ENCODE measurements at regions not wholly inside any gene's neighbourhood (a gene's known extent, or its start where the extent isn't known, plus 50 kb on each side); places are given as distances from the start of the nearest gene placed in this dataset.

GRCh38 chr1:218494449-218494852 is 149.3 kb downstream of the TGFB2 start:
- in situ Hi-C loops (cut with MboI; ENCODE audit: low sequenced_read_pairs): no loop called here

GRCh38 chr1:218495931-218496330 is 150.8 kb downstream of the TGFB2 start:
- in situ Hi-C loops (cut with MboI; ENCODE audit: low sequenced_read_pairs): no loop called here

DNA sequence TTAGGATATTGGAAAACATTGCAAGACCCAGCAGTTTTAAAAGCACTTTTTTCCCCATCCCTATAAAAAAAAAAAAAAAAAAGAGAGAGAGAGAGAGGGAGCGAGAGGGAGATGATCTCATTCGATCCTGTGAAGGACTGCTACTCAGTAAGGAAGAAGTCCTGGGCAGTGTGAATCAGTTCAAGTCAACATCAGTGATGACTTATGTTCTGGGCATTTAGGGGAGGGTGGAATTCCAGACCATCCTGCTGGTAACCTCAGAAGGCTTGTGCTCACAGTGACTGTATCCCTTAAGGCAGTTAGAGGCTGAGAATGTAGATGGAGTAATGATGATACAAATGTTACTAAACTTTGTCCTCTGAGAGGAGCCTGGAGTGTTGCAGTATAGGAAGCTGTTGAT is 151.4 kb downstream of the TGFB2 start:
- in situ Hi-C loops (cut with MboI; ENCODE audit: low sequenced_read_pairs): no loop called here

GRCh38 chr1:218498056-218498938 is 153.2 kb downstream of the TGFB2 start:
- in situ Hi-C loops (cut with MboI; ENCODE audit: low sequenced_read_pairs): no loop called here

GRCh38 chr1:218499011-218499691 is 154.0 kb downstream of the TGFB2 start:
- in situ Hi-C loops (cut with MboI; ENCODE audit: low sequenced_read_pairs): no loop called here

GRCh38 chr1:218499911-218500310 is 154.8 kb downstream of the TGFB2 start:
- in situ Hi-C loops (cut with MboI; ENCODE audit: low sequenced_read_pairs): loop anchor here (25.0 kb wide), 1 partner anchor 163 kb away; the partner anchor contains the start of gene TGFB2

- in situ Hi-C loops (cut with MboI; ENCODE audit: low sequenced_read_pairs): loop anchor here (25.0 kb wide), 1 partner anchor 164 kb away; the partner anchor contains the start of gene TGFB2
Measured at GRCh38 chr1:218501161-218501560, 156.0 kb downstream of the TGFB2 start.

DNA sequence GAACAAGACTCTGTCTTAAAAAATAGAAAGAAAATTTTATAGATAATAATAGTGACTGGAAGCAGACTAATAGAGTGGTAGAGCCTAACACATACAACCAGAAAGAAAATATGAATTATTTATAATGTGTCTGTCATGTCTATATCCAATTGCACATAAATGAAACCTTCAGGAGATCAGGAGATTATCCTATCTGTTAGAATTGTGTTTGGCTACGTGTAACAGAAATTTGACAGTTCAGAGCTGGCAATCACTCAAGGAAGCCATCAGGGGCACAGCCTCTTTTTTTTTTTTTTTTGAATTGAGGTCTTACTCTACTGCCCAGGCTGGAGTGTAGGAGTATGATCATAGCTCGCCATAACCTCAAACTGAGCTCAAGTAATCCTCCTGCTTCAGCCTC is 157.2 kb downstream of the TGFB2 start:
- in situ Hi-C loops (cut with MboI; ENCODE audit: low sequenced_read_pairs): loop anchor here (25.0 kb wide), 1 partner anchor 165 kb away; the partner anchor contains the start of gene TGFB2

DNA sequence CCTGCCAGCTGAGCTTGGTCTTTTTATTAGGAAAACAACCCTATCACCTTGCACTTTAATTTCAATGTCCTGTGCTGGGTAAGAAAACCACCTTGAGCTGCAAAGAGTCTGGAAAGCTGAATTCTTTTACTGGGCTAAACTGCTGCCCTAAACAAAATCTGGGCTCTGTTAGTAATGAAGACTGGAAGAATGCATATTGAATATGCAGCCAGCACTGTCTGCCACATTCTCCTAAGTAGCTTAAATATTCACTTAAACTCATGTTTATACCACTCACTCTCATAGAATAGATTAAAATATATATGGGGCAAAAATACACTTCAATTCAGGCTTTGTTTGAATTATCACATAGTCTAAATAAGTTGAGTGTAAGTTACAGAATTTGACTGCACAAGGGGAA is 158.0 kb downstream of the TGFB2 start:
- in situ Hi-C loops (cut with MboI; ENCODE audit: low sequenced_read_pairs): loop anchor here (25.0 kb wide), 1 partner anchor 166 kb away; the partner anchor contains the start of gene TGFB2

DNA sequence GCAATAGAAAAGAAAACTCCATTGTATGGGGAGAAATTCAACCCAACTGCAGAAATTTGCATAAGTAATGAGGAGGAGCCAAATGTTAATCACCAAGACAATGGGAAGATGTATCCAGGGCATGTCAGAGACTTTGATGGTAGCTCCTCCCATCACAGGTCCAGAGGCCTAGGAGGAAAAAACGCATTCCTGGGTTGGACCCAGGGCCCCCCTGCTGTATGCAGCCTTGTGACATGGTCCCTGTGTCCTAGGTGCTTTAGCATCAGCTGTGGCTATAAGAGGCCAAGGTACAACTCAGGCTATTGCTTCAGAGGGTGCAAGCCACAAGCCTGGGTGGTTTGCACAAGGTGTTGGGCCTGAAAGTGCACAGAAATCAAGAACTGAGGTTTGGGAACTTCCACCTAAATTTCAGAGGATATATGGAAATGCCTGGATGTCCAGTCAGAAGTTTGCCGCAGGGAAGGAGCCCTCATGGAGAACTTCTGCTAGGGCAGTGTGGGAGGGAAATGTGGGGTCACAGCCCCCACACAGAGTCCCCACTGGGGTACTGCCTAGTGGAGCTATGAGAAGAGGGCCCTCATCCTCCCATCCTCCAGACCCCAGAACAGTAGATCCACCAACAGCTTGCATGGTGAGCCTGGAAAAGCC is 162.3 kb downstream of the TGFB2 start:
- in situ Hi-C loops (cut with MboI; ENCODE audit: low sequenced_read_pairs): loop anchor here (25.0 kb wide), 1 partner anchor 170 kb away; the partner anchor contains the start of gene TGFB2

DNA sequence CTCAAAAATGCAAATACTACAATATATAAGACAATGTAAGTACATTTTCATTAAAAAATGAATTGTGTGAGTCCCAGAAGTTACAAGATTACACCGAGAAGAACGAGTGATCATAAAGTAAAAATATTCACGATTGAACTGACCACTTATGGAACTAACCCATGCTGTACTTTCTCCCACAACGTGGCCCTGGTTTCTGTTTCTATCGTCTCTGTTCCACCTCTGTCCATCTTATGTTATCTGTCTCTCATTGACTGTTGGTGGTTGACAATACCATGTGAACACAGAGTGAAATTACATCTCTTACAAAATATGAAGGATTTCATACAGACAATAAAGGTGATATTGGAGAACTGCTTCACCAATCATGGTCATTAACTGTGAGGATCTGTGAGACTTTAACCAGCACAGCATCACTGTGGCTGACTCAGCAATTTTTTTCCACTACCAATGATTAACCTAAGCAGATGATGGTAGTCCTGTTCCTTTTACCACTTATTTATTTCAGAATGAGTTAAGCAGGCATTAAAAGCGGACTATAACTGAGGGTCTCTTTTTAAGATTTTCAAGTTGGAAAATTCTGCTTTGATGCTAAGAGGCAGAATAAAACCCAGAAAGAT is 165.1 kb downstream of the TGFB2 start:
- in situ Hi-C loops (cut with MboI; ENCODE audit: low sequenced_read_pairs): loop anchor here (25.0 kb wide), 1 partner anchor 173 kb away; the partner anchor contains the start of gene TGFB2

GRCh38 chr1:218513328-218513727 is 168.2 kb downstream of the TGFB2 start:
- in situ Hi-C loops (cut with MboI; ENCODE audit: low sequenced_read_pairs): loop anchor here (25.0 kb wide), 1 partner anchor 176 kb away; the partner anchor contains the start of gene TGFB2

DNA sequence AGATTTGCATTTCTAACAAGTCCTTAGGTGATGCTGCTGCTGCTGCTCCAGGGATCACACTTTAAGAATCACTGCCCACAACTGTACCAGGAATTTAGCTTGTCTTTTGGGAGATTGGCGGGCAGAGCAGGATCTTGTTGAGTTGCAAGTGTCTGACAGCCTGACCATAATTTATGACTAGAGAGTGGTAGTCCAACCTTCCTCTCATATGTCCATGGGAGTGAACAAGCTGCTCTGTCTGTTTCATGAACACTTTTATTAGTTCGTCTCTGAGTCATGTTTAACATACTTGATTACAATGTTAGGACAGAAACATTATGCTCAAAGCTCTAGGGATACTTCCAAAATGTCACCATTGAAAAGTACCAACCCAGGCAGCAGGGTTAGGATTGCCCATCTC is 169.6 kb downstream of the TGFB2 start:
- in situ Hi-C loops (cut with MboI; ENCODE audit: low sequenced_read_pairs): loop anchor here (25.0 kb wide), 1 partner anchor 177 kb away; the partner anchor contains the start of gene TGFB2

DNA sequence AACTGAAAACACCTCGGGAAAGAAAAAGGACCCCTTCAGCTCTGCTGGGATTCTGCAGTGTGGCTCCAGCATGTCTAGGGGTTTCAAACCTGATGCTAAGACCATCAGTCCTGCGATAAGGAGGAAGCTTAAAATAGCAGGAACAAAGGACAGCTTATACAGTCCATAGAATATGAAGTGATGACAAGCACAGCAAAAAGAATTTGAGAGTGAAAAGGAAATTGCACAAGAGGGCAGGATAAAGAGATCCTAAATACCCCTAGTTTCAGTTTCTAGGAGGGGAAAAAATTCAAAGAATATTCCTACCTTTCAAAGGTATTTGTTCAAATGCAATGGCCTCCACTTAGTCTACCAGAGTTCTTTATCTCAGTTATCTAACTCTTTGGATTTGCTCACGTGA is 171.4 kb downstream of the TGFB2 start:
- in situ Hi-C loops (cut with MboI; ENCODE audit: low sequenced_read_pairs): loop anchor here (25.0 kb wide), 1 partner anchor 179 kb away; the partner anchor contains the start of gene TGFB2

GRCh38 chr1:218517459-218517858 is 172.3 kb downstream of the TGFB2 start:
- in situ Hi-C loops (cut with MboI; ENCODE audit: low sequenced_read_pairs): loop anchor here (25.0 kb wide), 1 partner anchor 180 kb away; the partner anchor contains the start of gene TGFB2

GRCh38 chr1:218518216-218518740 is 173.1 kb downstream of the TGFB2 start:
- in situ Hi-C loops (cut with MboI; ENCODE audit: low sequenced_read_pairs): loop anchor here (25.0 kb wide), 1 partner anchor 181 kb away; the partner anchor contains the start of gene TGFB2

- in situ Hi-C loops (cut with MboI; ENCODE audit: low sequenced_read_pairs): loop anchor here (25.0 kb wide), 1 partner anchor 183 kb away; the partner anchor contains the start of gene TGFB2
Measured at GRCh38 chr1:218520646-218521045, 175.5 kb downstream of the TGFB2 start.

- in situ Hi-C loops (cut with MboI; ENCODE audit: low sequenced_read_pairs): loop anchor here (25.0 kb wide), 1 partner anchor 184 kb away; the partner anchor contains the start of gene TGFB2
Measured at GRCh38 chr1:218521414-218522169, 176.5 kb downstream of the TGFB2 start.

- in situ Hi-C loops (cut with MboI; ENCODE audit: low sequenced_read_pairs): loop anchor here (25.0 kb wide), 1 partner anchor 187 kb away; the partner anchor contains the start of gene TGFB2
Measured at GRCh38 chr1:218524526-218524925, 179.4 kb downstream of the TGFB2 start.

Data from HL-60/S4 (cell line).